HEK293T (cell line): ENCODE measurements at regions not wholly inside any gene's neighbourhood (a gene's known extent, or its start where the extent isn't known, plus 50 kb on each side); places are given as distances from the start of the nearest gene placed in this dataset.

ENCODE experiments used
- CTCF ChIA-PET: fragments of 350-600 bp; formaldehyde crosslinking; extraction: SDS; loops from one replicate; lab custom pipeline; 2021; ENCODE audit warnings: antibody characterized with exemption, inconsistent platforms; lab: Yijun Ruan, JAX
- POLR2A ChIA-PET: fragments of 350-600 bp; formaldehyde crosslinking; extraction: SDS; loops from one replicate; lab custom pipeline; 2020; ENCODE audit warnings: antibody characterized with exemption, inconsistent platforms; lab: Yijun Ruan, JAX
- DNase-seq: peaks from one replicate; pipeline ENCODE4 v3.0.0; 2012; ENCODE audit warnings: mixed read lengths; ENCODE audit errors: extremely low spot score
- ARNT ChIP-seq: fragments of 450-650 bp; IDR thresholded peaks from 2 replicates; pipeline ENCODE4 v1.6.1; 2017; ENCODE audit warnings: mild to moderate bottlenecking
- BHLHE40 ChIP-seq: fragments of 450-650 bp; IDR thresholded peaks from 2 replicates; pipeline ENCODE4 v1.6.1; 2016; ENCODE audit warnings: mild to moderate bottlenecking, moderate library complexity, borderline replicate concordance
- CTBP1 ChIP-seq: fragments of 450-650 bp; IDR thresholded peaks from 2 replicates; pipeline ENCODE4 v1.6.1; 2016; ENCODE audit warnings: borderline replicate concordance
- ELF4 ChIP-seq: fragments of 450-650 bp; IDR thresholded peaks from 2 replicates; pipeline ENCODE4 v1.6.1; 2017; ENCODE audit warnings: antibody characterized with exemption
- FOXA1 ChIP-seq: fragments of 450-650 bp; IDR thresholded peaks from 2 replicates; pipeline ENCODE4 v1.6.1; 2016; ENCODE audit warnings: mild to moderate bottlenecking
- FOXK2 ChIP-seq: fragments of 450-650 bp; IDR thresholded peaks from 2 replicates; pipeline ENCODE4 v1.6.1; 2016; ENCODE audit warnings: mild to moderate bottlenecking
- FOXM1 ChIP-seq: fragments of 450-650 bp; IDR thresholded peaks from 2 replicates; pipeline ENCODE4 v1.6.1; 2017; ENCODE audit warnings: mild to moderate bottlenecking, borderline replicate concordance
- HDGF ChIP-seq: fragments of 450-650 bp; IDR thresholded peaks from 2 replicates; pipeline ENCODE4 v1.6.1; 2017; ENCODE audit warnings: antibody characterized with exemption, borderline replicate concordance
- L3MBTL2 ChIP-seq: fragments of 450-650 bp; conservative IDR thresholded peaks from 2 replicates; pipeline ENCODE4 v1.6.1; 2016; ENCODE audit warnings: mild to moderate bottlenecking
- LEF1 ChIP-seq: fragments of 450-650 bp; IDR thresholded peaks from 2 replicates; pipeline ENCODE4 v1.6.1; 2017; ENCODE audit warnings: mild to moderate bottlenecking, borderline replicate concordance
- NFRKB ChIP-seq: fragments of 450-650 bp; IDR thresholded peaks from 2 replicates; pipeline ENCODE4 v1.6.1; 2016; ENCODE audit warnings: mild to moderate bottlenecking, moderate library complexity
- SP1 ChIP-seq: fragments of 450-650 bp; IDR thresholded peaks from 2 replicates; pipeline ENCODE4 v1.6.1; 2017
- SUZ12 ChIP-seq: fragments of 450-650 bp; IDR thresholded peaks from 2 replicates; pipeline ENCODE4 v1.6.1; 2016; ENCODE audit warnings: mild to moderate bottlenecking
- TARDBP ChIP-seq: fragments of 450-650 bp; IDR thresholded peaks from 2 replicates; pipeline ENCODE4 v1.6.1; 2016
- ZNF384 ChIP-seq: fragments of 450-650 bp; IDR thresholded peaks from 2 replicates; pipeline ENCODE4 v1.6.1; 2016
- TF ChIP-seq, protein P1 (sequence below): fragments of 450-650 bp; IDR thresholded peaks from 2 replicates; pipeline ENCODE4 v1.6.1; 2016

GRCh38 chr14:86166541-86166940 is 636.6 kb downstream of the FLRT2 start:
- no peak for TF ChIP-seq LEF1
- no peak for TF ChIP-seq CTBP1
- no peak for TF ChIP-seq FOXM1
- TF ChIP-seq, protein P1, sequence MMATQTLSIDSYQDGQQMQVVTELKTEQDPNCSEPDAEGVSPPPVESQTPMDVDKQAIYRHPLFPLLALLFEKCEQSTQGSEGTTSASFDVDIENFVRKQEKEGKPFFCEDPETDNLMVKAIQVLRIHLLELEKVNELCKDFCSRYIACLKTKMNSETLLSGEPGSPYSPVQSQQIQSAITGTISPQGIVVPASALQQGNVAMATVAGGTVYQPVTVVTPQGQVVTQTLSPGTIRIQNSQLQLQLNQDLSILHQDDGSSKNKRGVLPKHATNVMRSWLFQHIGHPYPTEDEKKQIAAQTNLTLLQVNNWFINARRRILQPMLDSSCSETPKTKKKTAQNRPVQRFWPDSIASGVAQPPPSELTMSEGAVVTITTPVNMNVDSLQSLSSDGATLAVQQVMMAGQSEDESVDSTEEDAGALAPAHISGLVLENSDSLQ: no peak
- no peak for TF ChIP-seq L3MBTL2
- TF ChIP-seq SP1: no peak
- TF ChIP-seq FOXK2: no peak
- TF ChIP-seq NFRKB: no peak
- no peak for TF ChIP-seq ARNT
- TF ChIP-seq FOXA1: no peak
- TF ChIP-seq HDGF: no peak
- TF ChIP-seq TARDBP: no peak
- TF ChIP-seq BHLHE40: no peak
- TF ChIP-seq ELF4: no peak
- TF ChIP-seq SUZ12: no peak
- no peak for TF ChIP-seq ZNF384
- DNase-seq: no peak
- ChIA-PET POLR2A (no interaction called here), CTCF (no interaction called here)

DNA sequence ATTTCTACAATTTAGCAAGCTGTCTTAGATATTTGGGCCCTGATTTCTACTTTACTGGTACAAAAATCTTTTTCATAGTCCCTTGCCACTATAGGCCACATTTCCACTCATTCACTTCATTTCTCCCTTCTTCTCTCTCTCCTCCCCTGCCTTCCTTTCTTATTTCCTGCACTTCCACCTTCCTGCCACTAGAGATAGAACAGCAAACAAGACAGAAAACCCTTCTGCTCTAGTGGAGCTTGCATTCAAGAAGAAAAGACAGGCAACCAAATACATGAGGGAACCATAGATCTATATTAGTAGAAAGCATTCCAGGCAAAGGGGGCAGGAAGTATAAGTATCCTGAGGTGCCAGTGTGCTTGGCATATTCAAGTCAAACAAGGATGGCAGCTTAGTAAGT is 623.5 kb downstream of the FLRT2 start:
- POLR2A ChIA-PET: no interaction called here
- TF ChIP-seq, protein P1: no peak
- TF ChIP-seq ARNT: no peak
- TF ChIP-seq HDGF: no peak
- no peak for TF ChIP-seq SUZ12
- no peak for TF ChIP-seq FOXM1
- TF ChIP-seq TARDBP: no peak
- TF ChIP-seq BHLHE40: no peak
- no peak for TF ChIP-seq ZNF384
- no peak for TF ChIP-seq FOXA1
- TF ChIP-seq CTBP1: no peak
- TF ChIP-seq FOXK2: no peak
- no peak for TF ChIP-seq ELF4
- no peak for TF ChIP-seq NFRKB
- TF ChIP-seq SP1: no peak
- no peak for TF ChIP-seq L3MBTL2
- TF ChIP-seq LEF1: no peak
- no peak for DNase-seq
- CTCF ChIA-PET: no interaction called here

DNA sequence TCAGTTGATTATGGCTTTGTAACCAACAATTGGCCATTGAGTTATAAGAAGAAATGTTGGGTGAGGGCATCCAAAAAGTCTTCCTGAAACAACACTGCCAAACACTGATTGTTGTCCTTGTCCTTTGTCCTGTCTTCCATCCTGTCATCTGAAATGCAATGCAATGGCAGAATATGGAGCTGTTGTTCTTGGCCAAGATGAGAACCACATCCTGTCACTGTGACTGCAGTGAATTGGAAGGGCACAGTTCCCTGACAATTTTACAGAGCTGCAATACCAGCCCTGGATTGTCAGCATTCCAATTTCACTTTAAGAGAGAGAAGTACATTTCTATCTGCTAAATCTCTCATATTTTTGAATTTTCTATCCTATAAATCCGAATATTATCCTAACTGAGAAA is 613.3 kb downstream of the FLRT2 start:
- TF ChIP-seq, protein P1: no peak
- no peak for DNase-seq
- ChIA-PET POLR2A (no interaction called here), CTCF (no interaction called here)

DNA sequence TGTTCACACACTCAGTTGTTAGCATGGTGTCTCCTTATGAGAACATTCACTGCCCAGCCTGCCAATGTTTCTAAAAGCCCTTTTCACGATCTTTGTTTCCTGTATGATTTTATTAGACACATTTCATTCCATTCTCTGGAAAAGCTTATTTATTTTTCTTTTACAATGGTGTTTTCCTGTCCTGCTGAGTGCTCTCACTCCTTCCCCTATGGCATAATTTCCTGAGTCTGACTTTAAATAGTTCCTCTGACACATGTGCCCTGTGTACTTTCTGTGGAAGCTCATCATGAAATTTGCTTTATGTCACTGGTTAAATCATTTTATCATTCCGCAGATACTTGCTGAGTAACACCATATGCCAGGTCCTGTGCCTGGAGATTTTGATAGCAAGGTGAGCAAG is 612.0 kb downstream of the FLRT2 start:
- DNase-seq: no peak
- POLR2A ChIA-PET: no interaction called here
- CTCF ChIA-PET: no interaction called here
- TF ChIP-seq L3MBTL2 (no peak), LEF1 (no peak), ZNF384 (no peak), HDGF (no peak), FOXK2 (no peak), CTBP1 (no peak), FOXM1 (no peak), ARNT (no peak), SUZ12 (no peak)

DNA sequence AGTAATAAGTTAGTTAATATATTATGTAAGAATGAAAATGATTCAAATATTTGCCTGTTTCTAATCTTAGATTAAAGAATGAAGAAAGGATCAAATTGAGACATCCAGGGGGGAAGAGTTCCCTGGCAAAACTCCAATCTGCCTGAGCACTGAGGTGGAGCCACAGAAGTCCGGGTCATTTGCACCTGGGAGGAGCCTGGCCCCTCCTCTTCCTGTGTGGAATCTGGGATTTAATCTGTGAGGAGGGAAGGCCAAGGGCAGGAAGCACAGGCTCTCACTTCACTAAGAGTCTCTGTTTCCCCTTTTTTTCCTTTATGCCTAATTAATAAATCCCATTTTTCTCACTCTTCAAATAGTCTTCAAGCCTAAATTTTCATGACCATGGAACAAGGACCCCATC is 599.5 kb downstream of the FLRT2 start:
- ChIA-PET CTCF (no interaction called here), POLR2A (no interaction called here)
- DNase-seq: no peak
- TF ChIP-seq SP1: no peak
- no peak for TF ChIP-seq ARNT
- TF ChIP-seq, protein P1: no peak
- no peak for TF ChIP-seq BHLHE40
- no peak for TF ChIP-seq TARDBP
- no peak for TF ChIP-seq HDGF
- no peak for TF ChIP-seq ZNF384
- no peak for TF ChIP-seq CTBP1
- TF ChIP-seq NFRKB: no peak
- no peak for TF ChIP-seq LEF1
- TF ChIP-seq ELF4: no peak
- no peak for TF ChIP-seq FOXM1
- TF ChIP-seq FOXA1: no peak
- TF ChIP-seq FOXK2: no peak
- no peak for TF ChIP-seq SUZ12
- no peak for TF ChIP-seq L3MBTL2

GRCh38 chr14:86124328-86124727 is 594.4 kb downstream of the FLRT2 start:
- CTCF ChIA-PET: no interaction called here
- POLR2A ChIA-PET: no interaction called here
- TF ChIP-seq SUZ12 (no peak), FOXK2 (no peak), FOXA1 (no peak)
- no peak for DNase-seq
